ENCODE measurements at regions not wholly inside any gene's neighbourhood (a gene's known extent, or its start where the extent isn't known, plus 50 kb on each side); places are given as distances from the start of the nearest gene placed in this dataset.

GRCh38 chr17:79408251-79408650 lies 202.6 kb downstream of the RBFOX3 start:
- no peaks in the 10 kb centered on the region for H3K36me3 ChIP-seq (ENCODE audit: control insufficient read depth, insufficient read depth, low read length)
- CTCF ChIA-PET = no interaction called here
- H3K4me3 Mint-ChIP-seq (ENCODE audit: unreplicated experiment) = no peak overlapping the region

GRCh38 chr17:79407385-79407784 lies 203.5 kb downstream of the RBFOX3 start:
- Histone ChIP-seq H3K4me1 (no peaks in the 10 kb centered on the region), H3K9me3 (no peaks in the 10 kb centered on the region), H3K4me3 (ENCODE audit: low read depth, low read length) (no peak overlapping the region), H3K36me3 (ENCODE audit: control insufficient read depth, insufficient read depth, low read length) (no peaks in the 10 kb centered on the region), H3K27me3 (replicated peaks; ENCODE audit: control insufficient read depth, insufficient read depth, low read length) (0 out of 2 replicates have a peak, but pooled peaks cover 2% of the 10 kb centered on the region)
- BruUV-seq (replicated peaks) = no TSS peak
- ChIA-PET POLR2A (no interaction called here), CTCF (interaction anchor here (1.2 to 1.8 kb wide), 2 partner anchors 11 to 15 kb away, joined by 3 read pairs; no protein-coding TSS in a partner anchor)
- intact Hi-C loops (cut with micrococcal nuclease; ENCODE audit: unreplicated experiment) = no loop called here
- peaks cover 38% of the 10 kb centered on the region for H3K27me3 Mint-ChIP-seq (ENCODE audit: insufficient read depth, unreplicated experiment)
- no peak overlapping the region for H3K4me3 Mint-ChIP-seq (ENCODE audit: unreplicated experiment)
- DNase-seq = no peak
- no peaks in the 10 kb centered on the region for H3K9me3 Mint-ChIP-seq (ENCODE audit: unreplicated experiment)
- TF ChIP-seq CTCF (IDR thresholded peaks at IDR 0.05; ENCODE audit: insufficient read depth in 1 of 2, low read depth in 1 of 2, low read length in 1 of 2, severe bottlenecking in 1 of 2, unreplicated experiment in 1 of 2) = no peak
- H3K36me3 Mint-ChIP-seq (ENCODE audit: insufficient read depth, unreplicated experiment) = no peaks in the 10 kb centered on the region
- no peaks in the 10 kb centered on the region for H3K4me1 Mint-ChIP-seq (ENCODE audit: low read depth, unreplicated experiment)
- H3K27ac Mint-ChIP-seq (ENCODE audit: unreplicated experiment) = no peak overlapping the region

More at GRCh38 chr17:79408251-79408650, 202.6 kb downstream of the RBFOX3 start:
- Mint-ChIP-seq H3K9me3 (ENCODE audit: unreplicated experiment) (no peaks in the 10 kb centered on the region), H3K4me1 (ENCODE audit: low read depth, unreplicated experiment) (no peaks in the 10 kb centered on the region), H3K27me3 (ENCODE audit: insufficient read depth, unreplicated experiment) (peaks cover 38% of the 10 kb centered on the region), H3K27ac (ENCODE audit: unreplicated experiment) (no peak overlapping the region), H3K36me3 (ENCODE audit: insufficient read depth, unreplicated experiment) (no peaks in the 10 kb centered on the region)
- Histone ChIP-seq H3K4me3 (ENCODE audit: low read depth, low read length) (no peak overlapping the region), H3K27me3 (replicated peaks; ENCODE audit: control insufficient read depth, insufficient read depth, low read length) (0 out of 2 replicates have a peak, but pooled peaks cover 2% of the 10 kb centered on the region), H3K4me1 (no peaks in the 10 kb centered on the region), H3K9me3 (no peaks in the 10 kb centered on the region)
- intact Hi-C loops (cut with micrococcal nuclease; ENCODE audit: unreplicated experiment) = no loop called here
- no peak for TF ChIP-seq CTCF (IDR thresholded peaks at IDR 0.05; ENCODE audit: insufficient read depth in 1 of 2, low read depth in 1 of 2, low read length in 1 of 2, severe bottlenecking in 1 of 2, unreplicated experiment in 1 of 2)
- no TSS peak for BruUV-seq (replicated peaks)
- no peak for DNase-seq
- POLR2A ChIA-PET = no interaction called here

GRCh38 chr17:79406316-79406715 lies 204.5 kb downstream of the RBFOX3 start:
- H3K4me1 Mint-ChIP-seq (ENCODE audit: low read depth, unreplicated experiment) = no peaks in the 10 kb centered on the region
- CTCF ChIA-PET = interaction anchor here (1.8 kb wide), 1 partner anchor 12 kb away, joined by 3 read pairs; no protein-coding TSS in a partner anchor

More at GRCh38 chr17:79406316-79406715, 204.5 kb downstream of the RBFOX3 start:
- H3K36me3 Mint-ChIP-seq (ENCODE audit: insufficient read depth, unreplicated experiment) = no peaks in the 10 kb centered on the region
- no peak overlapping the region for H3K27ac Mint-ChIP-seq (ENCODE audit: unreplicated experiment)
- H3K27me3 Mint-ChIP-seq (ENCODE audit: insufficient read depth, unreplicated experiment) = peaks cover 44% of the 10 kb centered on the region
- no TSS peak for BruUV-seq (replicated peaks)
- no peaks in the 10 kb centered on the region for H3K9me3 ChIP-seq
- H3K27me3 ChIP-seq (replicated peaks; ENCODE audit: control insufficient read depth, insufficient read depth, low read length) = peaks cover 2% of the 10 kb centered on the region; the same call in 1 of the 2 replicates
- intact Hi-C loops (cut with micrococcal nuclease; ENCODE audit: unreplicated experiment) = no loop called here
- H3K36me3 ChIP-seq (ENCODE audit: control insufficient read depth, insufficient read depth, low read length) = no peaks in the 10 kb centered on the region
- no peak overlapping the region for H3K4me3 ChIP-seq (ENCODE audit: low read depth, low read length)
- POLR2A ChIA-PET = no interaction called here
- TF ChIP-seq CTCF (IDR thresholded peaks at IDR 0.05; ENCODE audit: insufficient read depth in 1 of 2, low read depth in 1 of 2, low read length in 1 of 2, severe bottlenecking in 1 of 2, unreplicated experiment in 1 of 2) = no peak
- DNase-seq = no peak
- H3K4me1 ChIP-seq = 0 out of 2 replicates have a peak, but pooled peaks cover 4% of the 10 kb centered on the region
- no peak overlapping the region for H3K4me3 Mint-ChIP-seq (ENCODE audit: unreplicated experiment)
- no peaks in the 10 kb centered on the region for H3K9me3 Mint-ChIP-seq (ENCODE audit: unreplicated experiment)

Data from Caco-2 (cell line).